ENCODE measurements at regions not wholly inside any gene's neighbourhood (a gene's known extent, or its start where the extent isn't known, plus 50 kb on each side); places are given as distances from the start of the nearest gene placed in this dataset.
"Not testable (repeated sequence)": the region's sequence is repeated elsewhere in the genome, so short reads cannot be mapped to it uniquely, and the experiment has no call there.

DNA sequence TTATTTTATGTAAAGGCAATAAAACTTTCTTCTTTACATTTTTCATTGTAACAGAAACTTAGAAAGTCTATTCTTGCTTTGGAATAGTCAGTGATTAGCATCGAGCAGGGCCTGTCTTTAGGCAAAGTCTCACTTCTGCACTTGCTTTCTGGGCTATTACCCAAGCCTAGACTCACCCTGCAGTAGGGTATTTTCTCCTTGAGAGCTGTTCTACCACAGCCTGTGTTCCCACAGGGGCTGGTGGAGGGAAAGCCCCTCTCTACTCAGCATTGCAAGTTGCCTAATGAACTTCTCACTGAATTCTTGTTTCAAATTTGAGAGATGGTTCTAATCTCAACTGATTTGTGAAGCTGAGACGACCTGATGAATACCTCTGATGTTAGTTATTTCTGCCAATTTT is 111.7 kb upstream of the KLHL14 start:
- no peak for DNase-seq

DNA sequence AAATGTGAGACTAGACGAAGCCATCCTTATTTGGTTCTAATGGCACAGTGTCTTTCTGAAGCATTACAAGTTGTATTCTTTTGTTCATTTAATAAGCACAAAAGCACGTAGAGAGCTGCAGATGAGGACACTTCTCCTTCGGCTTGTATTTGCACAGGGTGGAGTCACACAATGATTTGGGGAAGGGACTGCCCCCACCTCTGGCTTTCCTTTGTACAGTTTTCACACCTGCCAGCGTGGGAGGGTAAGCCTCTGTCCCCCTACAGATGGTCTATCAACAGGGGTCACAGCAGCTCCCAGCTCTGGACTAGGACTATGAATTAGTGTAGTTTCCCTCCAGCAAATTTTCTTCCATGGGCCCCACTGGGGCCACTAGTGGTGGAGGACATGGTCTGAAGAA is 108.2 kb upstream of the KLHL14 start:
- DNase-seq: no peak

DNA sequence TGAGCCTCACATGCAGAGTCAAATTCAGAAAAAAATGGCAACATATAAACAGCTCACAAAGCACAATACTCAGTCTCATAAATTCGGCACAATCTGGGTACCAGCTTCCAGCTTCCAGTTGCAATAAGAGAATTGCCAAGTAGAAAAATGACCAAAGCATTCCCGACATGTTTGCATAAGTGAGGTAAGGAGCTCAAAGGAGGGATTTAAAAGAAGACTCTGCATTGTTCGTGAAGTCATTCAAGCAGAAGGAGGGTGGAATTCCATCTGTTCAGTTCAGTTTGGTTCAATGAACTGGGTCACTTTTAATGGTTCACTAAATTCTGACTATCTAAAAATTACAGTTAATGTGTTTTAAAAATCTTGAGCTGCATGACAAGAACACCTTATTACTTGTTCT is 106.7 kb upstream of the KLHL14 start:
- DNase-seq: no peak

DNA sequence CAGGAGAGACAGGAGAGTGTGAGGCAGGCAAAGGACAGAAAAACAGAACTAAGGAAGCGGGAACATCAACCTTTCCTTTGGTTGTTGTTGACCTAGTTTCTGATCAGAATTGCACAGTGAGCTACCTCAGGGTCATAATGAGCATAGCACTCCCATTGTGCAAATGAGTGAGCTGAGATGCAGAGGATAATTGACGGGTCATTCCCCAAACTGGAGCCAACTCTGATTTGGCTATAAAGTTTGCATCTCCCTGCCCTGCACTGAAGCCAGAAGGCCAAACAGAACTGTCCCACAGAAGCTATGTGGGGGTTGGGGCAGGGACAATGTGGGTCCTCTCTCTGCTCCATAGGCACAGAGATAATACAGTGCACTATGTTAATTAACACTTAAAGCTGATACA is 105.6 kb upstream of the KLHL14 start:
- DNase-seq: no peak

DNA sequence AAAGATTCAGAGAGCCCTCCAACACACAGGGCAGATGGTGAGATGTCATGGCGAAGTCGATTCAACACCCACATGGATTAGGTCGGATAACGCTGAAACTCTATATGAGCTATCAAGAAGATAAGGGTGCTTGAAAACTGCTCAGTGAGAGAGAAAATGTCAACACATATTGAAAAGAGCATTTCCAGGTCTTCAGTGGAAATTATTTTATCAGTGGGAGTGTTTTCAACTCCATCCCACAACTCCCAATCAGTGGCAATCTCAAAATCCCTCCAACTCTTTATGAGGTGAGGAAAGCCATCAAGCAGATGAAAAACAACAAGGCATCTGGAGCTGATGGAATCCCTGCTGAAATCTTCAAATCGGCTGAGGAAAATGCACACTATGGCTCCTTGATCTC is 104.5 kb upstream of the KLHL14 start:
- DNase-seq: no peak

DNA sequence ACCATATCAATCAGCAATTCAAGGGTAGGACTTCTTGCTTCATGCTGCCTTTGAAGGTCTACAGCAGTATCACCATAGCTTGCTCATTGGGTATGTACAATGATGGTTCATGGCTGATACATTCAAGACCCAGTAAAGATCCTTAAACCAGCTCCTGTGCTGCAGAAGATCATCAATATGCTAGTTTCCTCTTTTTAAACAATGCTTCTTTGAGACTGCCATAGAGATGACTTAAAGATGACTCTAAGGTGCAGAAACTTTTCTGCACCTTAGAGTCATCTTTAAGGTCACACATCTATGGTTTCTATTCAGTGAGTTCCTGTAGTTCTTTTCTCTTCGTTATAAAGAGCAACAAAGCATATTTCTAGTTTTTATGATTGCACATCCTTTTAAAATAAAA is 102.8 kb upstream of the KLHL14 start:
- DNase-seq: no peak

DNA sequence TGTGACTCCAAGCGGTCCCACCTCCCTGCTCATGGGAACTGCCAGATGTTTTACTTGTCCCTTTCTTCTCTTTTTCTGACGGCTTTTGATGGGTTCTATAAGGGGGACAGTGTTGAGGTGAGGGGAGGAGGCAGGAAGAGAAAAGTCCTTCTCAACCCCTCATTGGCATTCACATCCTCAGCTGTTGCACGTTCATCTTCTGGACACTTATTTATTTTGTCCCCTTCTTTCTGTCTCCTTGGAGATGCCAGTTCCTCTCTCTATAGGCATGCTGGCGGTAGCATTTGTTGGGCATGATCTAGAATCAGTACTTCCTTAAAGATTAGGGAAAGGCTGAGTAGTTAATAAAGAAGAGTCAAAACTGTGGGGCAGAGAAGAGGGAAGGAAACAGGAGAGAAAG is 99.0 kb upstream of the KLHL14 start:
- no peak for DNase-seq

DNA sequence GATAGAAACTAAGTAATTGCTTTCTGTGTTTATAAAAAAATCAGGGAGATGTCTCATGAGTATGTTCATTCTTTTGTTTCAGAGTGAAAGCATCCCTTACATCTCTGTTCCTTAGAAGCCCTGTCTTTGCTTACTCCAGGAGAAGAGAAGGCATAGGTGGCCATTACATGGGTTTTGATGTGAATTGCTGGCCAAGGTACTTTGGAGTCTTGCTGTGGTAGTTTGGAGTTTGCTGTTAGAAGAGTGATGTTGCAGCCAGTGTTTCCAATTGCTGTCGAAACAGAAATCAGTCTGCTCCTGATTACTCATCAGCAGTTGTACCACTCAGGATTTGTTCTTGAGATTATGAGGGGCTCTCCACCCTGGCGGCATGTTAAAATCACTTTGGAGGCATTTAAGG is 97.8 kb upstream of the KLHL14 start:
- no peak for DNase-seq

DNA sequence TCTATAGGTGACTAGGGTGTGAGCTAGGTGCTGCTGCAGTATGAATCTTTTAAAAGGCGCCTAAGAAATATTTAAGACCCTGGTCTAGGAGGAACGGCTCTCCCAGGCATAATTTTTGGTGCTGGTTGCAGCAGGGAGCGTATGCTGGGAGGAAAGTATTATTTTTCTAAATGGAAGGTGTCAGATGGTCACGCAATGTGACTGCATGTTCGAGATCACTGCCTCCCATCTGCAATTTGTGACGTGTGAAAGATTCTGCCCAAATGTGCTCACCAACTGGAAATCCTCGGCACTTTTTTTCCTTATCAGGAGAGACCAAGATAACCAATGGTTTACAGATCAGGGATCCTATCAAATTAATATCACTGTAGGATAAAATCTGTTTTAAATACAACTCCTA is 95.6 kb upstream of the KLHL14 start:
- DNase-seq: no peak

DNA sequence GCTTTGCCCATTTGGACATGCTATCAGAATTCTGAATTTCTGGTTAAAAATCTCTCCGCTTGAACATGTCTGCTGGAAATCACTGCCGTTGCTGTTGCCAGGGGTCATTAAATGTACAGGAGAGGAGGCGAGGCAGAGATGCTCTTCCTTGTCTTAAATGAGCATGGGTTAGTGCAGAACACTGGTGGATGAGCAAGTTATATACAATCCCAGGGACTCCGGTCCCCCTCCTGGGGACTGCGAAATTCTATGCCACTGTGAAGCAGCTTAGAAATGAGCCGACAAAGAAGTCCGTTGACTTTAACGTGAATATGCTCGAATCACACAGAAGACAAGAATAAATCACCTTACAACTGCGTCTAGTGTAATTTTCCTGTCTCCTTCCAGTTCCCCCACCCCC is 95.1 kb upstream of the KLHL14 start:
- no peak for DNase-seq

DNA sequence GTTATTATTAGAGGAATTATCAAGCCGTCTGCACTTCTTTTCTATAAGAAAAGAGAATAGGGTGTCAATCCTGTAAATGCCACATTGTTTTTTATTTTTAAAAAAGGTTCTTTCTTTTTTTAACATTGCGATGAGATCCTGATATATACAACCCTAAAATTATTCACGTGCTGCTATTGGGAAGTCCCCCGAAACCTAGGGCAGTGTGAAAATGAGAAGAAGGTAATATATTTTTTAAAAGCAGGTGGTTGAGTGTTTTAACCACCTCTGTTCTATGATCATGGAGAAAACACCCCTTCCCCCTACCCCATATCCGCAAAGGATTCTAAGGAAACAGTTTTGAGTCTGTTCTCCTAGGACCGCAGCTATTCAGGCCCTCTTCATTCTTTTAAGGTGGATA is 94.5 kb upstream of the KLHL14 start:
- DNase-seq: no peak

DNA sequence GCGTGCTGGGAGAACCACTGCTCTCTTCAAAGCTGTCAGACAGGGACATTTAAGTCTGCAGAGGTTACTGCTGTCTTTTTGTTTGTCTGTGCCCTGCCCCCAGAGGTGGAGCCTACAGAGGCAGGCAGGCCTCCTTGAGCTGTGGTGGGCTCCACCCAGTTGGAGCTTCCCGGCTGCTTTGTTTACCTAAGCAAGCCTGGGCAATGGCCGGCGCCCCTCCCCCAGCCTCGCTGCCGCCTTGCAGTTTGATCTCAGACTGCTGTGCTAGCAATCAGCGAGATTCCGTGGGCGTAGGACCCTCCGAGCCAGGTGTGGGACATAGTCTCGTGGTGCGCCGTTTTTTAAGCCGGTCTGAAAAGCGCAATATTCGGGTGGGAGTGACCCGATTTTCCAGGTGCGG is 89.2 kb upstream of the KLHL14 start:
- DNase-seq: not testable (repeated sequence)

DNA sequence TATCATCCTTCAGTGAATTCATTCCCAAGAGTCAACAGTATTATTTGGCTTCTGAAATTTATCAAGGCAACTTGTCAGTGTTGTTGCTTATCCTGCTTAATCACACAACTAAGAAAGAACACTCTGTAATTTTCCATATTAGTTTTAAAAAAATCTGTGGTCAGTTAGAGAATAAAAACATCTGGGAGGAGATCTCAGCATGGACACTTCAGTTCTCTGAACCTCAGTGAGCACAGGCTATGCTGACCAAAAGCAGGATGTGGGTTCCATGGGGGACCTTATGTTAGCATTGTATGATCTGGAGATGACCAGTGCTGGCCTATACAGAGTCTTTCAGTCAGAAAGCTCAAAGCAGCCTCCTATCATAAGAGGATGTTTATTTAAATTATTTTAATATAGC is 79.1 kb upstream of the KLHL14 start:
- no peak for DNase-seq

DNA sequence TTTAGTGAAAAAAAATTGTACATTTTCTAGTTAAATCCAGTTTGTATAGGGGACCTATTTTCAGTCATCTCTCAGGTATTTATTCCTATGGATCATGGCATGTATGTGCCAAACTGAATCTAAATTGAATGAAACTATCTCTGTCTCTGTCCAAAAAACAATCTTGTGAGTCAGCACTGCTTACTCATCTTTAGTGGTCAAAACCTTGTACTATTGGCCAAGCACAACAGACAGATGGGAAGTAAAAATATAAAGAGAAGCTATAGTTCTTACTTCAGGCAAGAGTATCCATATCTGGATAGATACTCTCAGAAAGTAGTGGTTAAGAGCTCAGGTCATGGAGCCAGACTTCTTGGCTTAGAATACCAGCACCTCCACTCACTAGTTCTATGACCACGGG is 76.0 kb upstream of the KLHL14 start:
- no peak for DNase-seq

DNA sequence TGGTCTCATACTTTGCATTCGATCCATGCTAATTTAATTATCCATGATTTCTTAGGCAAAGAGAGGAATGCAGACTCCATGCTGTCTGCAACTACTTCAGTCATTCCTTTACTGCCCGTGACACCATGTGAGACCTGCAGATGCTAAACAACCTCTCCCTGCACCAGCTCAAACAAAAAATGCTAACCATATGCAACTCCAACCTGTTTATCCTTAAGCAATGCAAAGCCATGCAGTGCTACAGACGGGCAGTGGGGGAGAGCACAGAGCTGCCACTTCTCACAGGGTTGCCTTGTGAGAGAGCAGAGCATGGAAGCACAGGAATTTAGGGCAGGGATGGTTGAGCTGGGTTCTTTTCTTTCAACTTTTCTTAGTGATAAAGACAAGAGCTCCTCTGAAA is 74.9 kb upstream of the KLHL14 start:
- peak; percentile 83 for DNase-seq

DNA sequence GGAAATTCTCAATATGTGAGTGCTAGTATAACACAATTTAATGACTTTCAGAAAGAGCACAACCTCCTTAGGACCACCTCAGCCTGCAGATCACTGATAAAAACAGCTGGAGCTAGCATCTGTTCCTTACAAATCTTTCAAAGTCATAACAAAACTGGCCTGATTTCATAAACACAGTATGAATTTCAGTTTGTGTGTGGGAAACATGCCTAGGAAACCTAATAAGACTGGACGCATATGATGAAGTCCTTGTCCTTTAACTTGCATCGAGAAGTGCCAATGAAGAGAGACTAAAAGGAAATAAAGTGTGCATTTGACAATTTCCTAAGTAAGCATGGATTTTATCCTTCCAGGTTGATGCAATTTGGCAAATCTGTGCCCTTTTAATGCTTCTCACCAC is 74.1 kb upstream of the KLHL14 start:
- DNase-seq: no peak

DNA sequence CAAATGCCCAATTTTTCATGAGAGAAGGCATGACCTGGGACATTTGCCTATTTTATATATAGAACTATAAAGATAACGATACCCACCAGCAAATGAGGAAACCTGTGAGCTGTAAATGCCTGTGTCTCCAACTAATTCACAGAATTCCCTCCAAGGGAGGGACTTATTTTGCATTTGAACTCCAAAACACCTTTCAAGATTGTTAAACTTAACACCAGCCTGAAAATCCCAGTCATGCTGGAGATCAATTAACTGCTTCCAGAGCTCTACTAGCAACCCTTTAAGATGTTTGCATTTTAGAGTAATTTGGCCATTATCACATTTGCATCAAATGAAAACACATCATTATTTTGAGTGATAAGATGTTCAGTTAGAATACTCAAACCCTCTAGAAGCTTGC is 68.1 kb upstream of the KLHL14 start:
- no peak for DNase-seq

DNA sequence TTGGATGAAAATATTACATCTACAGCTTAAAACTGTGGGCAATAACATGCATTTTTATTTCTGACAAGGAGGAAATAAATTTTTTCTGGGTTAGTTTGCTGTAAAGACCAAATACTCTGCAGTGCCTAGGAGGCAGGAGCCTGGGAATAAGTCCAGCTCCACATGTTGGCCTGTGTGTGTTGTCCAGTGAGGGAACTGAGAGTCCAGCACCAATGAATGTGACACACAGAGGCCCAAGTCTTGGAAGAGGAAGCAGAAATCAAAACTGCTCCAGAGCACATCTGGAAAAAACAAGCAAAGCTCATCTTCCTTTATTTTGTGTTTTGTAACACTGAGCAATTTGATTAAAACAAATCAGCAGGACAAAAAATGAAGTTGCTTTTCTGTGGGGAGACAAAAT is 63.1 kb upstream of the KLHL14 start:
- DNase-seq: no peak

DNA sequence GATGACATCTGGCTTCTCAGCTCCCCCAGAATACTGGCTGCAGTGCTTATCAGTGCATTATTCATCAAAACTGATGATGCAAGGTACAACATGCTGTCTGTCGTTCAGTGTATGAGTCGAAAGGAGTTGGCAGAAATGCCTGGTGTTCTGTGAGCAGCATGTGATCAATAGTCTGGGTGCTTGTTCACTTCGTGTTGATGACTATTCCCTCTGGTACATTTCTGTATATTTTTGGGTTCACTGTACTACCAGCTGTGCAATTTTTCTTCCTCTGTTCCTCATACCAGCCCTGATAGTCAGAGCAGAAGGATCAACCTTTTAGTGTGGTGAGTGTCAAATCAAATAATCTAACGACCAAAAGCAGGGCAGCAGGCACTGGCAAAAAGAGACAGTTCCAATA is 59.0 kb upstream of the KLHL14 start:
- no peak for DNase-seq

DNA sequence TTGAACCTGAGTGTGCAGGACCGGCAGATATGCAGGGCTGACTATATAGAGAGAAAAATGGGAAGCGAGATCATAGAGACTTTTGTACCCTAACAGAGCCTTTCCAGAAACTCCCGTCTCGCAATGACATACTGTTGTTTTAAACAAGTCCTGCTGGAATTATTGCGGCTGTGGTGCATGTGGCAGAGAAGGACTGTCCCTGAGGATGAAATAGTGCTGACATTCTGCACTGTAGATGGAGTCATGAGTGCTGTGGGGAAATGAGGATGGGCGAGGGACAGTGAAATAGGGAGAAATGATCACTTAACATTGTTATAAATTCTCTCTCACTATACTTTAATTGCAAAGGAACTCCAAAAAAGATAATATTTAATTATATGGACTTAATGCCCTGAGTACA is 50.4 kb upstream of the KLHL14 start:
- DNase-seq: no peak
